Stomach (tissue), 4 donors: ENCODE measurements at regions not wholly inside any gene's neighbourhood (a gene's known extent, or its start where the extent isn't known, plus 50 kb on each side); places are given as distances from the start of the nearest gene placed in this dataset.

Source experiments
- CTCF ChIP-seq, 7 experiments: fragments of 450-650 bp in 4 of 7; fragments of 200-600 bp in 3 of 7; sonication (generic) in 3 of 7; IDR thresholded peaks; one replicate each; pipeline ENCODE4 v1.5.1; 2016 to 2019; ENCODE audit warnings: antibody characterized with exemption in 7 of 7, control low read depth in 2 of 7, mild to moderate bottlenecking in 1 of 7
- POLR2A ChIP-seq, 4 donors: fragments of 450-650 bp; IDR thresholded peaks; one replicate each; pipeline ENCODE4 v1.6.1; 2016; ENCODE audit warnings: antibody characterized with exemption in 4 of 4, control low read depth in 2 of 4, mild to moderate bottlenecking in 1 of 4, moderate library complexity in 1 of 4
- POLR2AphosphoS5 ChIP-seq, 3 donors: sonication (generic); formaldehyde crosslinking; IDR thresholded peaks; one replicate each; pipeline ENCODE4 v1.6.1; 2016; ENCODE audit warnings: antibody characterized with exemption in 3 of 3

- TF ChIP-seq CTCF (IDR thresholded peaks at IDR 0.05), result no peak
- no peak for TF ChIP-seq POLR2A (IDR thresholded peaks at IDR 0.05)
- TF ChIP-seq POLR2AphosphoS5 (IDR thresholded peaks at IDR 0.05), result no peak
These were observed 831.0 kb upstream of the EEF2KMT start for GRCh38 chr16:5928476-5929065.
